ENCODE measurements at regions not wholly inside any gene's neighbourhood (a gene's known extent, or its start where the extent isn't known, plus 50 kb on each side); places are given as distances from the start of the nearest gene placed in this dataset.

- no peak for DNase-seq (ENCODE audit: low read depth in 2 of 2, low spot score in 1 of 2)
Measured at GRCh38 chr11:116132273-116132978, 628.2 kb upstream of the CADM1 start.

- no peak for DNase-seq (ENCODE audit: low read depth in 2 of 2, low spot score in 1 of 2)
Measured at GRCh38 chr11:116130122-116130521, 625.9 kb upstream of the CADM1 start.

- DNase-seq (ENCODE audit: low read depth in 2 of 2, low spot score in 1 of 2) = no peak
Measured at GRCh38 chr11:116129456-116129855, 625.2 kb upstream of the CADM1 start.

DNA sequence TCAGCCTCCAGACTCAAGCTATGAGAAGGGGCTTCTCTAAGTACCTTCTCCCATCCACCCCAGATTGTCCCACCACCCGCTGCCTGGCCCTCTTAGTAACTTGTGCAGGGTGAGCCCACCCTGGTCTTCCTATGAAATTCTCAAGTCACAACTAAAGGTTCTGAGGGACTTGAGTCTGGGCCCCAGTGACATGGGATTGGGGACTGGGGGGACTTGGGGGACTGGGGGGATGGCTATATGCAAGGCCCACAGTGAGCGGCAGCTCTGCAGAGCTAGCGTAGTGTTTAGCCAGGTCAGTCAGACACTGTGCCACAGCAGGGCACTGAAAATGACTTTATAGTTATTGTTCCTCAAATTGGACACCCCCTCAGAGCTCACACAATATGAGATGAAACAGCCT is 622.3 kb upstream of the CADM1 start:
- no peak for DNase-seq (ENCODE audit: low read depth in 2 of 2, low spot score in 1 of 2)

GRCh38 chr11:116124922-116125714 is 620.9 kb upstream of the CADM1 start:
- DNase-seq (ENCODE audit: low read depth in 2 of 2, low spot score in 1 of 2) = no peak

DNA sequence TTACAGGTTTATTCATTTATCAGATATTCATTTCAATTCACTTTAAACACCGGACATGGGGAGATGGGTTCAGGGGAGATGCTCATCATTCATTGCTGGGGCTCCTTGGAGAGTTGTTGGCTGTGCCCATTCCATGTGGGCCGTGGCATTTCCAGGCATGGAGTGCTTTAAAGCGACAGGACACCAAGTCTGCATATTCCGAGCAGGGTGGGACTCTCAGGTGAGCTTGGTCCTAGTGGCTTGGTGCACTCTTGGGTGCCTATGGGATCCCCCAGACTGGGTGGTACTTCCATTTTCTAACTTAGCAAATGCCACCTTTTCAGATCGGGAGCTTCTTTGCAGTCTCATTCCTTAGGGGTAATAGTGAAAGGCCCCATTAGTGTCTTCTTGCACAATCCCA is 619.5 kb upstream of the CADM1 start:
- no peak for DNase-seq (ENCODE audit: low read depth in 2 of 2, low spot score in 1 of 2)

DNA sequence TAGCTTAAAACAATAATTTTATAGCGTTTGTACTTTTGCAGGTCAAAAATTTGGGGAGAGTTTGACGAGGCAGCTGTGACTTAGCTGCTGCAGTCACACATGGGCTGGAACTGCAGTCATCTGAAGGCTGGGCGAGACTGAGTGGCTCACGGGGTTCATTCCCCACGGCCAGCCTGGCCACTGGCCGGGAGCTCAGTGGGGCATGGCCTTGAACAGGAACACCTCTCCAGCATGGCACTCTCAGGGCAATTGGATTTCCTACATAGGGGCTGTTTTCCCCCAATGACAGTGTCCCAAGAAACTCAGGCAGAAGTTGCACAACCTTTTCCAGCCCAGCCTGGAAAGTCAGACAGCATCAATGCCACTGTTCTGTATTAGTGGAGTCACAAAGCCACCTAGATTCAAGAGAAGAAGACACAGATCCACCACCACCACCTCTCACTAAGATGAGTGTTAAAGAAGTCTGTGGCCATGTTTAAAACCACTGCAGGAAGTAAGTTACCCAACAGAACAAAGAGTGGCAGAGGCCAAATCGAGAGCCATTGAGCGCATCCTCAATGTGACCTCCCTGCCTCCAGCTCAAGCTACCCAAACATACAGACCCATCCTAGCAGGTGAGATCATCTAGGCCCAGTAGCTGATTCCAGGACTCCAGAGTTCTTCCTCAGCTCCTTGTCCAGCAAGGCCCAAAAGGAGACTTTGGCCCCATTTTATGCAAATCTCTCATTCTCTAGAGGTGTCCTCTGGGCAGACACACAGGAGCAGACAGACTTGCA is 618.7 kb upstream of the CADM1 start:
- no peak for DNase-seq (ENCODE audit: low read depth in 2 of 2, low spot score in 1 of 2)

DNA sequence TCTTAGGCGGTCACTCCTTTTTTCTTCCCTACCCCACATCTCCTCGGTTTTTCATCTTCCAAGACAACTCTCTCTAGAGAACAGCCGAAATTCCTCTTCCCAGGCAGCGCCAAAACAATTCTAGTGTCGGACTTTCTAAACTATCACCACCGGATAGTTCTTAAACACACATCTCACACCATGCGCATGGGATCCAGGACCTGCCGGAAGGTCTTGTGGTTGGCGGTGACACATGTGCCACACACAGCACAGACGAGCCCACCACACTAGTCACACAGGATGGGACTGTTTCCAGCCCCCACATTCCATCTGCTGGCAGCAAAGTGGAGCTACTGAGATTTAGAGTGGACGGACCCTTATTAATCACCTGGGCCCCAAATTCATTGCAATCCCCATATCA is 614.9 kb upstream of the CADM1 start:
- DNase-seq (ENCODE audit: low read depth in 2 of 2, low spot score in 1 of 2) = no peak

DNA sequence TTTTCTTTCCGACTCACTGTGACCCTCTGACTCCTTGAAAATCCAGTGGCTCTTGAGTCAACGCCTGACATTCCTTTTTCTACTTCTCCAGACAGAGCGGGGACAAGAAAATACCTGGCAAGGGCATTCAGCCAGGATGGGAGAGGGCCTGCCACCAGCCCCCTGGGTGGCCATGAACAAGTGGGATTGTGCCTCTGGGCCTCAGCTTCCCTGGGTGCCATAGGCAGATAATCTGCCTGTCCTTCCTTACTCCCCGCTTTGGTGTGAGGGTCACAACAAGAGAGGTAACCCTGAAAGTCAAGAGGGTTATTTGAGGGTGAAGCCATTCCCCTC is 613.9 kb upstream of the CADM1 start:
- no peak for DNase-seq (ENCODE audit: low read depth in 2 of 2, low spot score in 1 of 2)

DNA sequence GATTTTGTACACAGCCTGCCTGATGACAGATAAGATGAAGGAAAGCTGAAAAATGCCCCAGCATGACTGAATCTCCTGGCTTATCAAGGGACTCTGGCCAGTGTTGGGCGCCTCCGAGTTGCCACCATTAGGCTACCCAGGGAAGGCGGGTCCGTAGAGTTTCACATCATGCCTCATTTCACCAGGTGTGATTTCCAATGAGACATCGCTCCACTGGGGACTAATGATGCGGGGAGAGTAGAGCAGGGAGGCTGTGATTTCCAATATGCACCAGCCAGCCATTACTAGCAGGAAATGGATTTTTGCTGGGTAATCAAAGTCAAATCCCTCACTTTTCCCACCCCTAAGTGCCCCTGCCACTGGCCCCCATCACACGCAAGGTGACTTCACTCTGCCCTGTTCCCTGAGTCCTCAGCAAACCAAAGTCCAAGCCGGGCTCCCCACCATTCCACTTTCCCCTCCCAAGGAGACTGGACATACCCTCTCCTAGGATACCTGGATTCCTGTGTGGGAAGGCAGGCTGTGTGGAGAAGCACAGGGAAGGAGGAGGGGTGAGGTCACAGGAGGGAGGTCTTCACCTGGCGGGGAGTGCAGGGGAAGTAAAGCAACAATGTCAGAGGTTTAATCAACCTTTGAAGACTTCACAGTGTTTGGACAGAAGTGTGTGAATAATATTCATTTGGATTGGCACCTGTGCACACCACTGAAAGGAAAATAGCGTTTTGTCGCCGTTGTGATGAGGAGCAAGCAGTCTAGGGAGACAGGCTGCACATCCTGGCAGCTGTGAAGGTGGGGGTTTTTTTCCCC is 613.3 kb upstream of the CADM1 start:
- DNase-seq (ENCODE audit: low read depth in 2 of 2, low spot score in 1 of 2) = no peak

GRCh38 chr11:116115801-116116200 is 611.6 kb upstream of the CADM1 start:
- no peak for DNase-seq (ENCODE audit: low read depth in 2 of 2, low spot score in 1 of 2)

- no peak for DNase-seq (ENCODE audit: low read depth in 2 of 2, low spot score in 1 of 2)
Measured at GRCh38 chr11:116114198-116114651, 610.0 kb upstream of the CADM1 start.

GRCh38 chr11:116112087-116112935 is 608.1 kb upstream of the CADM1 start:
- DNase-seq (ENCODE audit: low read depth in 2 of 2, low spot score in 1 of 2) = no peak

- DNase-seq (ENCODE audit: low read depth in 2 of 2, low spot score in 1 of 2) = no peak
Measured at GRCh38 chr11:116111546-116111945, 607.3 kb upstream of the CADM1 start.

DNA sequence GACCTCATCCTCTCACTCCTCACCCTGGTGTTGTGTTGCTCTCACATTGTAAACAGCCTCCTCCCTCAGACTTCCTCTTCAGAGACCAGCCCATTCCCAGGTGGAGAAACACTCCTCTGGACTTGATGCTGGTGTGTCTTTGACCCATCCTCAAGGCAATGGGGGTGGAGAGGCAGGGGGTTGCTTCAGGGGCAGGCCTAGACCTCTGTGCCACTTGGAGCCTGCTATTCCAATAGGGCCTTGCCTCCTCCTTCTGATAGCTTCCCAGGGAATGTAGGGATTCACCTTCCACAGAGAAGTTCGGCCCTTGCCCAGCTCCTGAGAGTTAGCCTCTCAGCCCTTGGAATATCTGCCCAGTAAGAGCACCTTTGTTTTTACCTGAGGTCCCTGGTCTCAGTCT is 606.6 kb upstream of the CADM1 start:
- no peak for DNase-seq (ENCODE audit: low read depth in 2 of 2, low spot score in 1 of 2)

DNA sequence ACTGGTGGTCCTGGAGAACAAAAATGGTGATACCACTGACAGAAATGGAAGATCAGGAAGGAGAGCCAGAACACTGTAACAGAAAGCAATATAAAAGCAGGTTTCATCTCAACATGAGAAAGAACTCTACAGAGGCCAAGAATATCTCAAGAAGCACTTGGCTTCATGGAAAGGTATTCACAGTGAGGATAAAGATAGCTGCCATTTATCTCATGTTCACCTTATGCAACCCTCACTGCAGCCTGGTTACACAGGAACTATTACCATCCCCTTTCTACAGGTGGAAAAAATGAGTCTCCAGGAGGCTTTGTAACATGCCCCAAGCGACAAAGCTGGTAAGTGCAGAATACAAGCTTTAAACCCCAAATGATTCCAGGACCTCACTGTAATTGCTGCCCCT is 606.1 kb upstream of the CADM1 start:
- DNase-seq (ENCODE audit: low read depth in 2 of 2, low spot score in 1 of 2) = no peak

- DNase-seq (ENCODE audit: low read depth in 2 of 2, low spot score in 1 of 2) = no peak
Measured at GRCh38 chr11:116109228-116109627, 605.0 kb upstream of the CADM1 start.

DNA sequence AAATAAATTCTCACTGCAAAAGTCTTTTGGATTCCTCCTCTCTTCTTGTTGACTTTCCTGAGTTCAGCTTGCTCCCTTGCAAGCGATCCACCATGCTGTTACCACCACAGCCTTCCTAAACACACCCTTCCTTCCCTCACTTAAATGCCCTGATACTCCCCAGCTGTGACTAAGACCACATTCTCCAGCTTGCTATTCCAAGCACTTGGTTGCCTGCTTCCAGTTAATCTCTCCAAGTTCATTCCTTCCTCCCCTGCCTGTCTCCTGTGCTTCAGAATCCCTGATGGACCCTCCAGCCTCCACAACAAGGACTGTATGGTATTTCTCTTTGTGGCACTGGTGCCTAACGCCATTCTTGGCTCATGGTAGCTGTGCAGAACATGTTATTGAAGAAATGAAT is 603.9 kb upstream of the CADM1 start:
- no peak for DNase-seq (ENCODE audit: low read depth in 2 of 2, low spot score in 1 of 2)

DNA sequence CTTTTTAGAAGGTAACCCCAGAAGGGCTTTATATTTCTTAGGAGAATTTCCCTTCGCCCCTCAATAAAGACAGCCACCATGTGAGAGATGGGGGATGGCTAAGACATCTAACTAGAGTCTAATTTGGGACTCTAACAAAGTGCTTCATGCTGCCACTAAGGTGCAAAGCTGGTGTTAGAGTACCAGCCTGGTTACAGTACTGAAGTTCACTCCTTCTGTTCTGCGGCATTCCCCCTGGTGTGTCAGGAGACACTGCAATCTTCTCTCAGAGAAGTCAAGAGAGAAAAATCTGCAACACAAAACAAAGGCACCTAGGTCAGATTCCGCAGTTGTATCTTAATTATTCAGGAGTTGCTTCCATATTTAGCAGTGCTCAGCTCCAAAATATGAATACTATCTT is 603.0 kb upstream of the CADM1 start:
- no peak for DNase-seq (ENCODE audit: low read depth in 2 of 2, low spot score in 1 of 2)

DNA sequence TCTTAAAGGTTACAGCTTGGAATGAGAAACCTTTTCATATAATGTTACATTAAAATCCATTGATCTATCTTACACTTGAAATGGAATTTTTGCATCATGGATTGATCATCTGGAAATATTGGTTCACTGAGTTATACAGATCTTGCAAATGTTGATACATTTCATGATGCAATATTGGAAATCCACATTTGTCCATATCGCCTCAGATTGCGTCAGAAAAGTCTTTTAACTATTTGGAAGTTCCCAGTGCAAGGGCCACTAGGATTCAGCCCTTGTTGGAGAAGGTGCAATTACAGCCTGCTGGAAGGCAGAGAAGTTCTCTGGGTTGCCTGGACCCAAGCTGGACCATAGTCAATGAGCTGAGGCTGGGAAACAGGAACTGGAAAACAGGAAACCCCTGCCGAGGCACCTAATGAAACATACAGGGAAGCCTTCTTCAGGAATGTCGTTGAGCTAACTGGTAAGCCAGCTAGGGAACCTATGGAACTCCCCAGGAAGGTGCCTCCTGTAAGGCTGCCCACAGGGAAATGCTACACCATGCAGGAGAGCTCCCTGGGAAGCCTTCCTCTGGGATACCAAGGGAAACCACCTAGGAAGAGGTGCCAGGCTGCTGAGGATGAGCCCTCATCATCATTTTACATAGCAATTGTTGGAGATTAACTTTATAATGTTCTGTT is 600.4 kb upstream of the CADM1 start:
- no peak for DNase-seq (ENCODE audit: low read depth in 2 of 2, low spot score in 1 of 2)
